ENCODE measurements at regions not wholly inside any gene's neighbourhood (a gene's known extent, or its start where the extent isn't known, plus 50 kb on each side); places are given as distances from the start of the nearest gene placed in this dataset.

DNA sequence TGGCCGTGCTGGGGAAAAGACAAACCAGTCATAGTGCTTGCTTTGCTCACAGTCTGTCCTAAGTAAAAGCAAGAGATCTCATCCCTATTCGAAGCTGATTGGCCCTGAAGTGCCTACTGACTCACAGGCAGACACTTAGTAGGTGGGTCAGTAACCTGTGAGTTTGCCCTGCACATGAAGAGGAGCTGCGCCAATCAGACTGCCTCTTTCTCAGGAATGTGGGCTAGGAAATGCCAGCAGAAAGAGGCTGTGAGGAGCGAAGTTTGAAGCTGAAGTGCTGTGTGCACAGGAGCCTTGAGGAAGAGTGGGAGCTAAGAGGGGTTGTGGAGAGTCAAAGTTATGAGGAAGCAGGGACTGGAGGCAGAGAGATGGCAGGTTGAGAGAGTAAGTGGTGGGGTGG, 126.8 kb downstream of the IL20RB start:
- Histone ChIP-seq H3K4me3 (no peak overlapping the region), H3K4me1 (no peaks in the 10 kb centered on the region), H3K36me3 (no peaks in the 10 kb centered on the region), H3K27ac (no peak overlapping the region), H3K27me3 (no peaks in the 10 kb centered on the region), H3K9me3 (no peaks in the 10 kb centered on the region)
- no peak for TF ChIP-seq POLR2A (IDR thresholded peaks at IDR 0.05)
- no peak for TF ChIP-seq CTCF (IDR thresholded peaks at IDR 0.05)
- TF ChIP-seq POLR2AphosphoS5 (IDR thresholded peaks at IDR 0.05): no peak
- no peak for DNase-seq (ENCODE audit: low spot score in 2 of 2)
- intact Hi-C loops (cut with DNase I; ENCODE audit: low total_unique reads): no loop called here

DNA sequence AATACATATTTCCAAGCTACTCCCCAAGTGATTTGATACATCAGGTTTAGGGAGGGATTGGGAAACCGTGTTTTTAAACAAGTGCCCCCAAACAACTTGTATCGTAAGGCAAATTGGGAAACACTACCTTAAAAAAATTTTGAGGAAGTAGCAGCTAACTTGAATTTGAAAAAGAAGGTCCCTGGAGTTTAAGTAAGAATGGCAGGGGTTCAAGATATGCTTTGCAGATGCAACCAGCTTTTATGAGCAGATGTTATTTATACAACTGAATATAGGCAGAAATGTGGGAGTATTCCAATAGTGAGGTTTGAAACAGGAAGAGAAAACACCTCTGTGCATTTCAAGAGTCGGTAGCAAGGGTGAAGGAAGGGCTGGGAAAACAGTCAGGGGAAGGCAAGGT, 139.6 kb downstream of the IL20RB start:
- intact Hi-C loops (cut with DNase I; ENCODE audit: low total_unique reads): no loop called here
- Histone ChIP-seq H3K9me3 (no peaks in the 10 kb centered on the region), H3K36me3 (no peaks in the 10 kb centered on the region), H3K27ac (no peak overlapping the region), H3K27me3 (no peaks in the 10 kb centered on the region), H3K4me1 (no peaks in the 10 kb centered on the region), H3K4me3 (no peak overlapping the region)
- TF ChIP-seq POLR2AphosphoS5 (IDR thresholded peaks at IDR 0.05): no peak
- no peak for TF ChIP-seq CTCF (IDR thresholded peaks at IDR 0.05)
- no peak for TF ChIP-seq POLR2A (IDR thresholded peaks at IDR 0.05)
- no peak for DNase-seq (ENCODE audit: low spot score in 2 of 2)

DNA sequence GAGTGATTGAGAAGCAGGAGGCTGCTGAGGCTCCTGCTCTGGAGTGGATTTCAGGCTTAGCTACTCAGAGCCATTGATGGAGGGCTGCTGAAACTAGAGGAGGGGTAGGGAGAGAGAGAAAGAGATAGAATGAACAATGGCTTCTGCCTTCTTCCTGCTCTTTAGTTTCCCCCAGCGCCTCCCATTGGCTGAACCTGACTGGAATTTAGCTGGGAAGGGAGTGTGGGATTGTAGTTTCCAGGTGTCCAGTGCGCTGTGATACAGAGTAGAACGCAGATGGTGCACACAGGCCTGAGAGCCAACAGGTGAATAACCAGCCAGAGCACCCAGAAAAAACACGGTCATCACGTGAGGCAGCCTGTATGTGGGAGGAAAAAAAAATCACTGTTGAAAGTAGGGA, 140.1 kb downstream of the IL20RB start:
- TF ChIP-seq POLR2AphosphoS5 (IDR thresholded peaks at IDR 0.05): no peak
- TF ChIP-seq CTCF (IDR thresholded peaks at IDR 0.05): no peak
- no peak for TF ChIP-seq POLR2A (IDR thresholded peaks at IDR 0.05)
- no peak for DNase-seq (ENCODE audit: low spot score in 2 of 2)
- H3K9me3 ChIP-seq: no peaks in the 10 kb centered on the region
- no peak overlapping the region for H3K27ac ChIP-seq
- H3K4me1 ChIP-seq: no peaks in the 10 kb centered on the region
- no peak overlapping the region for H3K4me3 ChIP-seq
- no peaks in the 10 kb centered on the region for H3K36me3 ChIP-seq
- intact Hi-C loops (cut with DNase I; ENCODE audit: low total_unique reads): no loop called here
- no peaks in the 10 kb centered on the region for H3K27me3 ChIP-seq

DNA sequence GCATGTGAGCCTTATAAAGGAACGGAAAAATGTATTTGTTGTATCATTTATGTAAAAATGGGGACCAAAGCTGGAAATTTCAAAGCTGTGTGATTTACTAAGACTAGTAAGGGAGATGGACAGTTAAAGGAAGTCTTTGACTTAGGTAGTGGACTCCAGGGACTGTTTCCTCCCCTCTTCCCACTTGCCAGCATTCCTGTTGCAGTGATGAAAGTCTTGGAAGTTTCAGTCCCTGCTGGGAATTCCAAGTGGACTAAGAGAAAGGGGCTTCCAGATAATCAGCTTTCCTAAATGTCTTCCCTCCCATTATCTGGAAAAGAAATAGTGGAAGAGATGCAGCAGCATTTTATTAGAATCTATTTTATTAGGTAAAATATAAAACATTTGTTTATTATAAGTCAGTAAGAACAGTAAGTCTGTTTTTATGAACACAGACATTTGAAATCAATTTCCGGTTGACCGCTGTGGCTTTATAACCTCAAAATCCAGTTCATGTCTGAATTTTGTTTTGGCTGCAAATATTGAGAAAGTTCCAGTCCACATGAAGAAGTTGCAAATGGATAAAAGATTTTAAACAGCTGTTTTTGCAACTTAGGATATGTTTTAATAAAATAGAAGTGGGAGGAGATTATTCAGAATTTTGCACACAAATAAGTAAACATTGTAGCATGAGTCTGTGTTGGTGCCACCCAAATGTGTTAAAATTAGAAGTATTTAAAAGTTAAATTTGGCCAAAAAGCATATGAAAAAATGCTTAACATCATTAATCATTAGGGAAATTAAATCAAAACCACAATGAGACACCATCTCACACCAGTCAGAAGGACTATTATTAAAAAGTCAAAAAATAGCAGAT, 141.8 kb downstream of the IL20RB start:
- no peaks in the 10 kb centered on the region for H3K36me3 ChIP-seq
- H3K4me3 ChIP-seq: no peak overlapping the region
- no peaks in the 10 kb centered on the region for H3K4me1 ChIP-seq
- H3K27ac ChIP-seq: no peak overlapping the region
- H3K9me3 ChIP-seq: no peaks in the 10 kb centered on the region
- intact Hi-C loops (cut with DNase I; ENCODE audit: low total_unique reads): no loop called here
- DNase-seq (ENCODE audit: low spot score in 2 of 2): no peak
- TF ChIP-seq POLR2AphosphoS5 (IDR thresholded peaks at IDR 0.05) (no peak), CTCF (IDR thresholded peaks at IDR 0.05) (no peak), POLR2A (IDR thresholded peaks at IDR 0.05) (no peak)
- H3K27me3 ChIP-seq: no peaks in the 10 kb centered on the region

DNA sequence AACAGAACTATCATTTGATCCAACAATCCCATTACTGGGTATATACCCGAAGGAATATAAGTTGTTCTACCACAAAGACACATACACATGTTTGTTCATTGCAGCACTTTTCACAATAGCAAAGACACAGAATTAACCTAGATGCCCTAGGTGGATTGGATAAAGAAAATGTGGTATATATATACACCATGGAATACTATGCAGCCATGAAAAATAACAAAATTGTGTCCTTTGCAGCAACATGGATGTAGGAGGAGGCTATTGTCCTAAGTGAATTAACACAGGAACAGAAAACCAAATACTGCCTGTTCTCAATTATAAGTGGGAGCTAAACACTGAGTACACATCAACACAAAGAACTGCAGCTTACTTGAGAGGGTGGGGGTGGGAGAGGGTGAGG, 142.5 kb downstream of the IL20RB start:
- H3K27ac ChIP-seq: no peak overlapping the region
- no peak overlapping the region for H3K4me3 ChIP-seq
- no peaks in the 10 kb centered on the region for H3K4me1 ChIP-seq
- no peaks in the 10 kb centered on the region for H3K27me3 ChIP-seq
- no peak for DNase-seq (ENCODE audit: low spot score in 2 of 2)
- no peaks in the 10 kb centered on the region for H3K36me3 ChIP-seq
- H3K9me3 ChIP-seq: no peaks in the 10 kb centered on the region
- intact Hi-C loops (cut with DNase I; ENCODE audit: low total_unique reads): no loop called here
- no peak for TF ChIP-seq POLR2A (IDR thresholded peaks at IDR 0.05)
- TF ChIP-seq POLR2AphosphoS5 (IDR thresholded peaks at IDR 0.05): no peak
- no peak for TF ChIP-seq CTCF (IDR thresholded peaks at IDR 0.05)
